Sigmoid colon (tissue), 6 donors: ENCODE measurements at regions not wholly inside any gene's neighbourhood (a gene's known extent, or its start where the extent isn't known, plus 50 kb on each side); places are given as distances from the start of the nearest gene placed in this dataset.

Experiments used
- DNase-seq: peaks from one replicate; pipeline ENCODE4 v3.0.0-alpha.2; 2019
- H3K27ac ChIP-seq, 4 donors: fragments of 200-600 bp; sonication (generic); one replicate each; pipeline ENCODE4 v1.5.1; 2016 to 2019; ENCODE audit warnings: mild to moderate bottlenecking in 1 of 4
- H3K27me3 ChIP-seq, 3 donors: fragments of 200-600 bp; sonication (generic); one replicate each; pipeline ENCODE4 v1.5.1; 2019; ENCODE audit warnings: mild to moderate bottlenecking in 1 of 3
- H3K36me3 ChIP-seq, 4 donors: fragments of 200-600 bp; sonication (generic); one replicate each; pipeline ENCODE4 v1.5.1; 2016 to 2019
- H3K4me1 ChIP-seq, 4 donors: fragments of 200-600 bp; sonication (generic); one replicate each; pipeline ENCODE4 v1.5.1; 2017 to 2019
- H3K4me3 ChIP-seq, 4 donors: fragments of 200-600 bp; sonication (generic); one replicate each; pipeline ENCODE4 v1.5.1; 2017 to 2019; ENCODE audit warnings: mild to moderate bottlenecking in 2 of 4, moderate library complexity in 1 of 4
- H3K9me3 ChIP-seq, 4 donors: fragments of 200-600 bp in 3 of 4; sonication (generic) in 3 of 4; one replicate each; pipeline versions ENCODE4 v1.5.1 to v1.6.1; 2013 to 2019
- EP300 ChIP-seq, 4 donors: sonication (generic); formaldehyde crosslinking; IDR thresholded peaks; one replicate each; pipeline ENCODE4 v1.6.1; 2017; ENCODE audit warnings: antibody characterized with exemption in 4 of 4
- POLR2A ChIP-seq, 2 donors: fragments of 450-650 bp; IDR thresholded peaks; one replicate each; pipeline ENCODE4 v1.6.1; 2016; ENCODE audit warnings: antibody characterized with exemption in 2 of 2, mild to moderate bottlenecking in 2 of 2, moderate library complexity in 2 of 2
- POLR2AphosphoS5 ChIP-seq, 4 donors: sonication (generic); formaldehyde crosslinking; IDR thresholded peaks; one replicate each; pipeline ENCODE4 v1.6.1; 2017; ENCODE audit warnings: antibody characterized with exemption in 4 of 4
- WGBS, 2 donors: extraction: QIAGEN DNeasy Blood & Tissue Kit; methylation state at CpG; one replicate each; pipeline ENCODE4 v1.1.7; 2013; 5-methylcytosine and 5-hydroxymethylcytosine counted together
- intact Hi-C: fragments of 100-400 bp; cut with DNase I; formaldehyde crosslinking; loops from one replicate; pipeline ENCODE4 v1.15.1; 2023
- TF ChIP-seq, protein P1 (sequence below), 4 experiments: fragments of 450-650 bp in 3 of 4; fragments of 200-600 bp in 1 of 4; IDR thresholded peaks; one replicate each; pipeline ENCODE4 v1.5.1; 2016 to 2019; ENCODE audit warnings: antibody characterized with exemption in 4 of 4, mild to moderate bottlenecking in 3 of 4, moderate library complexity in 2 of 4
- donor health status: healthy with polysubstance abuse.
- donor health status: healthy.

DNA sequence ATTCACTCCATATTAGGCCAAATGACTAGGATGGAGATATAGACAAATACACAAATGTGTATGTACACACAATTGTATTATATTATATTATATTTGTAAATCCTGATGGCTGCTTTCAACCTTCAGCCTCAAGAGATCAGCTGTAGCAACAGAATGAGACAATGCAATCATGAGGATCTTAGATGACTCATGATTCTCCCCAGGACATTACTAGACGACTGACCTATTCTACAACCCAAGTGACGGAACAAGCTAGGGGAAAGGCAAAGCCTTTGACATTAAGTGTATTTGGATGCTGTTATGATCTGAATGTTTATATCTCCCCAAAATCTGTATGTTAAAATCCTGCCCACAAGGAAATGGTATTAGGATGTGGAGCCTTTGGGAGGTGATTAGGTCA lies 66.5 kb downstream of the COX7C start:
- intact Hi-C loops, result no loop called here
- Histone ChIP-seq H3K27me3 (no peaks in the 10 kb centered on the region), H3K4me3 (no peak overlapping the region), H3K4me1 (peaks cover 0 to 10% (median 6%) of the 10 kb centered on the region in 4 donors), H3K27ac (no peak overlapping the region), H3K9me3 (no peaks in the 10 kb centered on the region), H3K36me3 (no peaks in the 10 kb centered on the region)
- WGBS, 2 donors, result 85 to 89% methylated on average over 2 of the region's 2 CpGs
- no peak for DNase-seq
- TF ChIP-seq, protein P1, sequence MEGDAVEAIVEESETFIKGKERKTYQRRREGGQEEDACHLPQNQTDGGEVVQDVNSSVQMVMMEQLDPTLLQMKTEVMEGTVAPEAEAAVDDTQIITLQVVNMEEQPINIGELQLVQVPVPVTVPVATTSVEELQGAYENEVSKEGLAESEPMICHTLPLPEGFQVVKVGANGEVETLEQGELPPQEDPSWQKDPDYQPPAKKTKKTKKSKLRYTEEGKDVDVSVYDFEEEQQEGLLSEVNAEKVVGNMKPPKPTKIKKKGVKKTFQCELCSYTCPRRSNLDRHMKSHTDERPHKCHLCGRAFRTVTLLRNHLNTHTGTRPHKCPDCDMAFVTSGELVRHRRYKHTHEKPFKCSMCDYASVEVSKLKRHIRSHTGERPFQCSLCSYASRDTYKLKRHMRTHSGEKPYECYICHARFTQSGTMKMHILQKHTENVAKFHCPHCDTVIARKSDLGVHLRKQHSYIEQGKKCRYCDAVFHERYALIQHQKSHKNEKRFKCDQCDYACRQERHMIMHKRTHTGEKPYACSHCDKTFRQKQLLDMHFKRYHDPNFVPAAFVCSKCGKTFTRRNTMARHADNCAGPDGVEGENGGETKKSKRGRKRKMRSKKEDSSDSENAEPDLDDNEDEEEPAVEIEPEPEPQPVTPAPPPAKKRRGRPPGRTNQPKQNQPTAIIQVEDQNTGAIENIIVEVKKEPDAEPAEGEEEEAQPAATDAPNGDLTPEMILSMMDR (IDR thresholded peaks at IDR 0.05), result no peak
- TF ChIP-seq POLR2AphosphoS5 (IDR thresholded peaks at IDR 0.05), result no peak

DNA sequence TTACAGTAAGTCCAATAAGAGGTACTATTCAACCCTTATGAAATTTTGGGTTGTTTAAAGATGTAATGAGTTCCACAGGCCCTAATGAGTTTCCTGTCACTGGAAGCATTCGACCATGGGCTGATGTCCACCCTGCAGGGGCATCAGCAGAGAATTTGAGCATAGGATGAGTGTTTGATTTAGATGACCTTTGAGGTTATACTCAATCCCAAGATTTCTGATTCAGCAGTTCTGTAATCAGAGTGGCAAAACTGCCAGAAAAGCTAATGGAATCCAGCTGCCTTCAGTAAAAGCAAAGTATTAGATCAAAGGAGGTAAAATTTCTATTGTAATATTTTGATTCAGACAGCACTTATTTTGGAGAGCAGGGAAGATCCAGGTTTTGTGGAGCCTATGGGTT lies 68.3 kb downstream of the COX7C start:
- Histone ChIP-seq H3K4me1 (no peaks in the 10 kb centered on the region), H3K36me3 (no peaks in the 10 kb centered on the region), H3K9me3 (no peaks in the 10 kb centered on the region), H3K27ac (no peak overlapping the region), H3K27me3 (no peaks in the 10 kb centered on the region), H3K4me3 (no peak overlapping the region)
- intact Hi-C loops, result no loop called here
- DNase-seq, result no peak
- no peak for TF ChIP-seq POLR2AphosphoS5 (IDR thresholded peaks at IDR 0.05)
- TF ChIP-seq, protein P1 (IDR thresholded peaks at IDR 0.05), result no peak
- TF ChIP-seq EP300 (IDR thresholded peaks at IDR 0.05), result no peak
- TF ChIP-seq POLR2A (IDR thresholded peaks at IDR 0.05), result no peak
- WGBS, 2 donors, result 37 to 41% methylated on average over 1 of the region's 1 CpG

DNA sequence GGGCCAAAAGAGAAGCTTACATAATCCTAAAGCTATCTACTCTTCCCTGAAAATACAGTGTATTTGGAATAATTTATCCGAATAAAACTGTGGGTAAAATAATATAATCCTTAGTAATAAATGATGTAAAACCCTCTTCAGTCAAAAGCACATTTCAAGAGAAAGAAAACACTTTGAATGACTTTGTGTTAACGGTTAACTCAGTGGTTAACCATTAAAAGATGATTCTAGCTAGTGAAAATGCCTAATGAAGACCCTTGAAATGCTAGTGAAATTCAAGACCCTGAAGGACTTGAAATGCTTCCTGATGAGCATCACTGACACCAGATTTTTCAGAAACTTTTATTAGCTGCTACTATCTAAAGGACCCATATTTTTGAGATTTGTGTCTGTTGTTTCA lies 70.7 kb downstream of the COX7C start:
- H3K27ac ChIP-seq, result no peak overlapping the region
- intact Hi-C loops, result no loop called here
- no peaks in the 10 kb centered on the region for H3K27me3 ChIP-seq
- DNase-seq, result no peak
- H3K36me3 ChIP-seq, result no peaks in the 10 kb centered on the region
- 35 to 65% methylated on average over 2 of the region's 2 CpGs for WGBS, 2 donors
- no peaks in the 10 kb centered on the region for H3K4me1 ChIP-seq
- H3K4me3 ChIP-seq, result no peak overlapping the region
- no peak for TF ChIP-seq POLR2AphosphoS5 (IDR thresholded peaks at IDR 0.05)
- TF ChIP-seq POLR2A (IDR thresholded peaks at IDR 0.05), result no peak
- TF ChIP-seq EP300 (IDR thresholded peaks at IDR 0.05), result no peak
- TF ChIP-seq, protein P1 (IDR thresholded peaks at IDR 0.05), result no peak
- H3K9me3 ChIP-seq, result no peaks in the 10 kb centered on the region

DNA sequence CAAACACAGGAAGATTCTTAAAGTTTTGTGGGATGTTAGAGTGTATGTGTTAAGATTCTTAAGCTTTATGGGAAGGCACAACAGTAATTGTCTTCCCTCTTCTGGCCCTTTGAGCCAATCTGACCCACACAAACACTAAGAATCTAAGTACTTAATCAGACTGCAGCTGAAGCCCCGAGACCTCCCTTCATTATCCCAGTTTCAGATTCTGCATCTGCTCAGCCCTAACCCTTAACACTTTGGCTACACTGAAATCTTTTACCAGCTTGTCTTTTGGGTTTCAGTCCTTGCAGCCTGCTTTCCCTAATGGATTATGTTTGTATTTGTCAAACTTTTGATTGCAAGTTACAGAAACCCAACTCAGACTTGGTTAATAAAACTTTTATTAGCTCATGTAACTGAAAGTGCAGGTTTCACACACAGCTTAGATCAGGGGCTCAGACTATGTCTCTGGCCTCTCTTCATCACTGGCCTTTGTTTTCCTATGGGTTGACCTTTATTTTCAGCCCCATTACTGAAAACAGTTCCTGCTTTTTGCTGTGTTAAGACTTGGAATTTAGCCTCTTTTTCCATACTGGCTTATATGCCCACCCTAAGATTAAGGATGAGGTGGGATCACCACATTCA lies 71.5 kb downstream of the COX7C start:
- no peaks in the 10 kb centered on the region for H3K4me1 ChIP-seq
- no peak for TF ChIP-seq POLR2AphosphoS5 (IDR thresholded peaks at IDR 0.05)
- no peak for TF ChIP-seq EP300 (IDR thresholded peaks at IDR 0.05)
- TF ChIP-seq, protein P1 (IDR thresholded peaks at IDR 0.05), result no peak
- TF ChIP-seq POLR2A (IDR thresholded peaks at IDR 0.05), result no peak
- H3K27me3 ChIP-seq, result no peaks in the 10 kb centered on the region
- H3K9me3 ChIP-seq, result no peaks in the 10 kb centered on the region
- H3K36me3 ChIP-seq, result no peaks in the 10 kb centered on the region
- 73 to 74% methylated on average over 1 of the region's 1 CpG for WGBS, 2 donors
- no peak overlapping the region for H3K4me3 ChIP-seq
- intact Hi-C loops, result no loop called here
- H3K27ac ChIP-seq, result no peak overlapping the region
- no peak for DNase-seq
